Erythroblast (primary cell): ENCODE measurements at regions not wholly inside any gene's neighbourhood (a gene's known extent, or its start where the extent isn't known, plus 50 kb on each side); places are given as distances from the start of the nearest gene placed in this dataset.

Source experiments
- DNase-seq, 2 experiments: peaks; one replicate each; lab custom pipeline; 2025; lab: John Stamatoyannopoulos, UW
- GATA1 ChIP-seq: IDR thresholded peaks from 2 replicates; pipeline ENCODE4 v1.6.1; 2011; ENCODE audit warnings: low read depth, mild to moderate bottlenecking, control low read depth, low read length, moderate library complexity
- POLR2A ChIP-seq: IDR thresholded peaks from 2 replicates; pipeline ENCODE4 v1.6.1; 2011; ENCODE audit warnings: mild to moderate bottlenecking, low read length

- TF ChIP-seq POLR2A = no peak
- TF ChIP-seq GATA1 = no peak
- no peak for DNase-seq
Measured at GRCh38 chr1:177754603-177755002, 215.3 kb downstream of the SEC16B start.

GRCh38 chr1:177753655-177754054, 216.2 kb downstream of the SEC16B start:
- no peak for DNase-seq
- TF ChIP-seq POLR2A = no peak
- TF ChIP-seq GATA1 = no peak

DNA sequence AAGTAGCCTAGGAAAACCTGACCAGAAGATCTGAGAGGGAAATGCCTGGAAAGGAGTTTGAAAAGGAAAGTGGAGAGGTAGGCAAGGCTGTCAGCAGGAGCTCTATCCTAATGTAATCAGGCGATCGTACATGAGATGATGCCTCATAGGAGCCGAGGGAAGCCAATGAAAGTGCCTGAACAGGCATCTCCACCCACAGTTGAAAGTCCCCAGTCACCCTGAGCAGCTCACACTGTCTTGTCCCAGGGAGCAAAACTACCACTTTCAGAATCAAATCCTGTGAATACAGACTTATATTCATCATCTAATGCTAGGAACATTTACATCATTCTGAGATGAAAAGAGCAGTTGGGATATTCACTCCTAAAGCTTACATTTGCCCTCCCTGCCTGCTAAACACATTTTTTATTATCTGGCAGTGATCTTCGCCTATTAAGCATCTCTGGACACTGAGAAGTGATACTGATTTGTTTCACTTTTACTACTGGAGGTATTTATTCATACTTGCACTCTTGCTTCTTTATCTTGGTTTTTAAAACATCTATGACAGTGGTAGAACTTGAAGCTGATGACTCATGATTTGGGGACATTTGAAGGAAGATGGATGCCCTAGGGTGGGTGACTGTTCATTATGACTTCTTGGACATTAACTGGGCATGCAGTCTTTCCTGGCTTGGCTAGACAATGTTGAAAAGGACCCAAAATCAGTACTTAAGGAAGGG, 221.6 kb downstream of the SEC16B start:
- no peak for DNase-seq
- no peak for TF ChIP-seq POLR2A
- no peak for TF ChIP-seq GATA1

DNA sequence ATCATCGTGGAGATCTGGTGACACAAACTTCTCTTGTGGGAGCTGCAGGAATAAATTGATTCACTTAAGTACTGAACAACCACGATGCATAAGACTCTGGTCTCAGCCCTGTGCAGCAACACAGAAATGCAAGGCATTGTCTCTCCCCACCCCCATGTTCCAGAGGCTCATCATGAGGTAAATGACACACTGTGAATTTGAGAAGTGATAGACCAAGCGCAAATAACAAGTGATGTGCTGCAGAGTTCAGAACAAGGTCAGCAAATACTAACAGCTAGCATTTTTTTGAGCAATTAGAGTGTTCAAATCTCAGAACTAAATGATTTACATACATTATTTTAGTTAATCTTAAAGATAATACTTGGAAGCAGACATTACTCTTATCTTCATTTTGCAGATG, 223.7 kb downstream of the SEC16B start:
- DNase-seq = no peak
- TF ChIP-seq GATA1 = no peak
- TF ChIP-seq POLR2A = no peak

- TF ChIP-seq POLR2A (no peak), GATA1 (no peak)
- no peak for DNase-seq
Measured at GRCh38 chr1:177744906-177745305, 225.0 kb downstream of the SEC16B start.

GRCh38 chr1:177741476-177741875, 228.4 kb downstream of the SEC16B start:
- DNase-seq = no peak
- TF ChIP-seq POLR2A (no peak), GATA1 (no peak)

DNA sequence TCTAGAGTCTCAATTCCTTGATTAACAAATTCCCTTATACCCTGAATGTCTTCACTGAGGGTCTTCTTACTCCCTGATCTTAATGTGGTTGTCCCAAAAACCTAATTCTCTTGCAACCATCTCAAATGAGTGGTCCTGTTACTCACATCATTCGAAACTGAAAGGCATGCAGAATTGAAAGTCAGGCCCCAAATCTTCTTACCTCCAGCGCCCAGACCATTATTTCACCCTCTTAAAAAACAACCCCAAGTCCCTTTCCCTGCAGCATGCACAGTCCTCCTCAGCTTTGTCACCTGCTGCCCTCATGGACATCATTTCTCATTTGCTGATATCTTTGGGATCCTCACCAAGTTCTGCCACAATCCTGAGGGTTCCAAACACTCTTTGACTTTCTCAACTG, 230.1 kb downstream of the SEC16B start:
- DNase-seq = no peak
- TF ChIP-seq POLR2A (no peak), GATA1 (no peak)

DNA sequence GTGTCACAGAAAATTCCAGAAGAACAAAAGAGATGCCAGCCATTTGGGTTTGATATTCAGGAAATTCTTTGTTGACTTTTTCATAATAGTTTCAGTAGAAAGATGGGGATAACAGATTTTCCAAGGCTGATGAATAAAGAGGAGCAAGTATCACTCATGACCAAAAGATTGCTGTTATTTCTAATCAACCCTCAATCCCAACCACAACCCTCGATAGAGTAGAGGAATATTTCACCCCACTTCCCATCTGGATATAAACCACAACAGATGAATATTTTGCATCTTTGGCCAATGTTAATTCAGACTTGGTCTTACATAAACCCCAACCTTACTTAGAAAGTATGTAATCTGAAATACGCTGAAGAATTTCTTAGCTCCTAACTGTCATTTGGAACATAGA, 232.4 kb downstream of the SEC16B start:
- TF ChIP-seq GATA1 = no peak
- no peak for TF ChIP-seq POLR2A
- no peak for DNase-seq

GRCh38 chr1:177732178-177732577, 237.7 kb downstream of the SEC16B start:
- DNase-seq = no peak
- TF ChIP-seq GATA1 (no peak), POLR2A (no peak)

DNA sequence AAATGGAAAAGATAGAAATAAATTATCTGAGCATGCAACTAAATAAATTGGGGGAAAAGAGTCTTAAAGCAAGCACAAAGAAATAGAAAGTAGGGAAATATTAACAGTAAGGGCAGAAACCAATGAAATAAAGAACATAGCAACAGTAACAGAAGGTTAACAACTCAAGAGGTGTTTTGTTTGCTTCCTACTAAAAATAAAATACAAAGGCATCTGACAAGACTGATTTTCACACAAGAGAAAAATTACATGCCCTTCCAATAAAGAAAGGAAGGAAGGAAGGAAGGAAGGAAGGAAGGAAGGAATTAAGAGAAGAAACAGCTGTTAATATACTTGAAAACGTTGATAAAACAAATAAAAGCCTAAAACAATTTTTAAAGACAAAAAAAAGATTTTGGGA, 240.2 kb downstream of the SEC16B start:
- DNase-seq = no peak
- TF ChIP-seq POLR2A = no peak
- TF ChIP-seq GATA1 = no peak

DNA sequence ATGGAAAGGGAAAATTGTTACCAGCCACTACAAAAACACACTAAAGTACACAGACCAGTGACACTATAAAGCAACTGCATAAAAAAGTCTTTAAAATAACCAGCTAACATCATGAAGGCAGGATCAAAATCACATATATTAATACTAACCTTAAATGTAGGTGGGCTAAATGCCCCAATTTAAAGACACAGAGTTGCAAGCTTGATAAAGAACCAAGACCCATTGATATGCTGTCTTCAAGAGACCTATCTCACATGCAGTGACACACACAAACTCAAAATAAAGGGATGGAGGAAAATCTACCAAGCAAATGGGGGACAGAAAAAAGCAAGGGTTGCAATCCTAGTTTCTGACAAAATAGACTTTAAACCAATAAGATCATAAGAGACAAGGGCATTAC, 246.3 kb downstream of the SEC16B start:
- no peak for DNase-seq
- no peak for TF ChIP-seq POLR2A
- no peak for TF ChIP-seq GATA1

DNA sequence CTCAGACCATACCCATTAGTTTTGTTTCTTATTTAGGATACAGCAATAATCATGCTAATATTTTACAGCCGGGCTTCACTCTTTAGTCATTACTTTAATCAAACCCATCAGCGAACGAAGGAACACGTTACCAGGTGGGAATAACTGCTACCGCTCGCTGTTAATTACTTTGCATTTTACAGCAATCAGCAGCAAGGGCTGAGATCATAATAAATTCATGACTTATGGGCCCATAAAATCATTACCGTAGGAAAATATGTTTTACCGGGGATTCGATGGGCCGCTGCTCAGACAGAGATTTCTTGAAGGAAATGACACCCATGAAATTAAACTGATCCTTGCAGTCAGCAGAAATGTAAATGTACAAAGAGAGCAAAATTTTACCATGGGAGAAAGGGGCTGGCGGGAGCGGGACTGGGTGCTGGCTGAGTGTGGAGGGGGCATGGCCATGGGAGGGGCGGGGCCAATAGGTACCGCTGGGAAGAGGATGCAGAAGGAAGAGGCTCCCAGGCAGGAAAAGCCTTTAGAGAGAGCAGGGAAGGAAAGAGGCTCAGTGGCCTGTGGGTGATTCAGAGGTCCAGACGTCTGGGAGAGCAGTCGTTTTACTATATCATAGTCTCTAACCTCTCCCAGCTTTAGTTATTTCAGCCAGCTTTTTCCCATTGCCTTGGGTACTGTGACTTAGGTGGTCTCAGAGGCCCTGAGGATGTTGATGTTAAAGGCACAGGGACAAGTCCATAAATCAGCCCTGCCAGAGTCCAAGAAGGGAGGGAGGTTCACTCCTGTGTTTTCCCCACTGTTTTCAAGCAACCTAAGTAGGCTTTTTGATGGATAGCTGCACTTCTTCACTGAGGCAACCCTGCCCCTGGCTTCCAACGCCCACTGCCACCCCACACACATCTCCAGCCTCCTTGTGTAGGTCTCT, 258.9 kb downstream of the SEC16B start:
- DNase-seq = no peak
- TF ChIP-seq POLR2A (no peak), GATA1 (no peak)

DNA sequence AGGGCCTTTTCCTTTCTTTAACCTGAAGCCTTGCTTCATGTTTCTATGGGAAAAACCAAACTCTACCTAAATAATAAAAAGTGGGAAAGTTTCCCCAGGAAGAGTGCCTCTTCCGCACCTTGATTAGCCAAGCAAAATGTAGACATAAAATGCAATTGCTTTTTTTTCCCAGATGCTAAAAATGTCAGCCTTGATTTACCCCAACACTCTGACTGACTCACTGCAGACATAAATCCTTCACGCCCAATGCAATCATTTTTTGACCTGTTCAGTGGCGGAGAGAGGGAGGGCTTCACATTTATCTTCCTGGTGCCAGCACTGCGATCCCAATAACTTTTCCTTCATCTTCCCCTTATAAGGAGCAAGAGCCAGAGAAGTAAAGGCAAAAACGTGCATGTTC, 261.5 kb downstream of the SEC16B start:
- TF ChIP-seq GATA1 = no peak
- no peak for DNase-seq

DNA sequence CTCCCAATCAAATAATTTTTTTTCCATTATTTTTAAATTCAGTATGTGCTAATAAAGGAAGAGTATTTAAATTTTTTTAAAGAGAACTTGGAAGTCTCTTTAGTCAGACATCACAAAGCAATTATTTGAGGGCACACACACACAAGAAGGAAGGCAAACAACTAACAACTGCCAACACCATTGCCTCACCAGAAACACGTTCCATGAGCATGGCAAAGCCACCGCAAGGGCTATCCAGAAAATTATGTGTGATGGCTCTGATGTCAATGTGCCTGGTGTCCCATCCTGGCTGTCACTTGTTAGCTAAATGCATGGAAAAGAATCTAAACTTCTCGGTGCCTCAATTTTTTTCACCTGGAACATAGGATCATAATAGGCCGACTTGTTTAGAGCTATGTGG, 262.9 kb downstream of the SEC16B start:
- TF ChIP-seq POLR2A (no peak), GATA1 (no peak)
- no peak for DNase-seq
